ENCODE measurements at regions not wholly inside any gene's neighbourhood (a gene's known extent, or its start where the extent isn't known, plus 50 kb on each side); places are given as distances from the start of the nearest gene placed in this dataset.

- H4K20me1 ChIP-seq (ENCODE audit: control insufficient read depth, extremely low read depth, insufficient read depth, low read length) = no peaks in the 10 kb centered on the region
- no peaks in the 10 kb centered on the region for H3K79me2 ChIP-seq (ENCODE audit: control insufficient read depth, insufficient read depth, low read length)
- H3K4me3 ChIP-seq (replicated peaks in 1 of 4; ENCODE audit: control extremely low read depth in 1 of 4, insufficient read depth in 1 of 4, low read depth in 3 of 4, low read length in 4 of 4) = no peak overlapping the region
- H3K4me2 ChIP-seq (ENCODE audit: extremely low read depth, insufficient read depth, low read length) = no peak overlapping the region
- H3K27ac ChIP-seq (ENCODE audit: insufficient read depth, low read length) = no peak overlapping the region
- no peak for DNase-seq (ENCODE audit: low read depth in 2 of 2)
- H3K4me1 ChIP-seq (ENCODE audit: control insufficient read depth, extremely low read depth, insufficient read depth, low read length) = no peaks in the 10 kb centered on the region
- TF ChIP-seq EZH2 (IDR thresholded peaks at IDR 0.05; ENCODE audit: low read length, missing control alignments) = no peak
- TF ChIP-seq CTCF (conservative IDR thresholded peaks at IDR 0.05 in 1 of 2, IDR thresholded peaks at IDR 0.05 in 1 of 2; ENCODE audit: low read depth in 1 of 2, low read length in 2 of 2) = no peak
- no peak overlapping the region for H3K9ac ChIP-seq (ENCODE audit: insufficient read depth, low read length)
- no peaks in the 10 kb centered on the region for H3K9me3 ChIP-seq (ENCODE audit: control insufficient read depth, insufficient read depth, low read depth, low read length)
- H3K36me3 ChIP-seq (ENCODE audit: control insufficient read depth, insufficient read depth, low read length) = no peaks in the 10 kb centered on the region
- no peak overlapping the region for H2AFZ ChIP-seq (ENCODE audit: low read length)
- H3K27me3 ChIP-seq (ENCODE audit: control insufficient read depth, insufficient read depth, low read length) = no peaks in the 10 kb centered on the region
Observed at GRCh38 chr4:124590480-124590879, 122.1 kb downstream of the ANKRD50 start.

- H3K36me3 ChIP-seq (ENCODE audit: control insufficient read depth, insufficient read depth, low read length) = no peaks in the 10 kb centered on the region
- H3K27me3 ChIP-seq (ENCODE audit: control insufficient read depth, insufficient read depth, low read length) = no peaks in the 10 kb centered on the region
- H2AFZ ChIP-seq (ENCODE audit: low read length) = no peak overlapping the region
- TF ChIP-seq CTCF (conservative IDR thresholded peaks at IDR 0.05 in 1 of 2, IDR thresholded peaks at IDR 0.05 in 1 of 2; ENCODE audit: low read depth in 1 of 2, low read length in 2 of 2) = no peak
- TF ChIP-seq EZH2 (IDR thresholded peaks at IDR 0.05; ENCODE audit: low read length, missing control alignments) = no peak
- no peak overlapping the region for H3K4me2 ChIP-seq (ENCODE audit: extremely low read depth, insufficient read depth, low read length)
- DNase-seq (ENCODE audit: low read depth in 2 of 2) = no peak
- H3K27ac ChIP-seq (ENCODE audit: insufficient read depth, low read length) = no peak overlapping the region
- H3K9me3 ChIP-seq (ENCODE audit: control insufficient read depth, insufficient read depth, low read depth, low read length) = no peaks in the 10 kb centered on the region
- no peaks in the 10 kb centered on the region for H4K20me1 ChIP-seq (ENCODE audit: control insufficient read depth, extremely low read depth, insufficient read depth, low read length)
- no peaks in the 10 kb centered on the region for H3K4me1 ChIP-seq (ENCODE audit: control insufficient read depth, extremely low read depth, insufficient read depth, low read length)
- H3K79me2 ChIP-seq (ENCODE audit: control insufficient read depth, insufficient read depth, low read length) = no peaks in the 10 kb centered on the region
- no peak overlapping the region for H3K9ac ChIP-seq (ENCODE audit: insufficient read depth, low read length)
- H3K4me3 ChIP-seq (replicated peaks in 1 of 4; ENCODE audit: control extremely low read depth in 1 of 4, insufficient read depth in 1 of 4, low read depth in 3 of 4, low read length in 4 of 4) = no peak overlapping the region
Observed at GRCh38 chr4:124591637-124592036, 120.9 kb downstream of the ANKRD50 start.

GRCh38 chr4:124593494-124593893 is 119.0 kb downstream of the ANKRD50 start:
- Histone ChIP-seq H3K9ac (ENCODE audit: insufficient read depth, low read length) (no peak overlapping the region), H3K79me2 (ENCODE audit: control insufficient read depth, insufficient read depth, low read length) (no peaks in the 10 kb centered on the region), H3K4me1 (ENCODE audit: control insufficient read depth, extremely low read depth, insufficient read depth, low read length) (no peaks in the 10 kb centered on the region)

More at GRCh38 chr4:124593494-124593893, 119.0 kb downstream of the ANKRD50 start:
- DNase-seq (ENCODE audit: low read depth in 2 of 2) = no peak
- no peak overlapping the region for H2AFZ ChIP-seq (ENCODE audit: low read length)
- no peaks in the 10 kb centered on the region for H3K27me3 ChIP-seq (ENCODE audit: control insufficient read depth, insufficient read depth, low read length)
- H4K20me1 ChIP-seq (ENCODE audit: control insufficient read depth, extremely low read depth, insufficient read depth, low read length) = no peaks in the 10 kb centered on the region
- TF ChIP-seq EZH2 (IDR thresholded peaks at IDR 0.05; ENCODE audit: low read length, missing control alignments) (no peak), CTCF (conservative IDR thresholded peaks at IDR 0.05 in 1 of 2, IDR thresholded peaks at IDR 0.05 in 1 of 2; ENCODE audit: low read depth in 1 of 2, low read length in 2 of 2) (no peak)
- no peak overlapping the region for H3K4me3 ChIP-seq (replicated peaks in 1 of 4; ENCODE audit: control extremely low read depth in 1 of 4, insufficient read depth in 1 of 4, low read depth in 3 of 4, low read length in 4 of 4)
- H3K9me3 ChIP-seq (ENCODE audit: control insufficient read depth, insufficient read depth, low read depth, low read length) = no peaks in the 10 kb centered on the region
- no peak overlapping the region for H3K27ac ChIP-seq (ENCODE audit: insufficient read depth, low read length)
- H3K36me3 ChIP-seq (ENCODE audit: control insufficient read depth, insufficient read depth, low read length) = no peaks in the 10 kb centered on the region
- no peak overlapping the region for H3K4me2 ChIP-seq (ENCODE audit: extremely low read depth, insufficient read depth, low read length)

All from fibroblast of lung (primary cell).